B cell (primary cell): ENCODE measurements at regions not wholly inside any gene's neighbourhood (a gene's known extent, or its start where the extent isn't known, plus 50 kb on each side); places are given as distances from the start of the nearest gene placed in this dataset.

Experiments
- ATAC-seq: fragments of 200-7000 bp; cut with Tn5 transposase; one replicate; pipeline ENCODE4 v1.10.0; 2021; ENCODE audit warnings: low read depth, mild to moderate bottlenecking, moderate number of reproducible peaks, moderate library complexity
- CTCF ChIA-PET: fragments of 350-600 bp; sonication (Branson Sonifier 250); formaldehyde crosslinking; loops from one replicate; lab custom pipeline; 2021; ENCODE audit warnings: antibody characterized with exemption, inconsistent platforms; lab: Charles Lee
- POLR2A ChIA-PET: fragments of 350-600 bp; sonication (Branson Sonifier 250); formaldehyde crosslinking; loops from one replicate; lab custom pipeline; 2021; ENCODE audit warnings: antibody characterized with exemption; lab: Charles Lee
- DNase-seq: peaks from one replicate; pipeline ENCODE4 v3.0.0; 2013
- H2AFZ ChIP-seq: 2 replicates; pipeline ENCODE4 v1.6.1; 2012; ENCODE audit warnings: mild to moderate bottlenecking, low read depth, low read length; ENCODE audit not compliant: insufficient read depth, poor library complexity, severe bottlenecking
- H3K27ac ChIP-seq, 2 donors: 1 replicate in 1 of 2; 2 replicates in 1 of 2; pipeline ENCODE4 v1.5.1; 2012 to 2013; ENCODE audit warnings: low read length in 2 of 2, mild to moderate bottlenecking in 2 of 2, moderate library complexity in 1 of 2
- H3K27me3 ChIP-seq, 4 experiments: fragments of 200-600 bp in 1 of 4; sonication (generic) in 1 of 4; replicated peaks in 1 of 4; 1 replicate in 2 of 4; 2 replicates in 2 of 4; pipeline versions ENCODE4 v1.6.1 to v1.7.0; 2013 to 2016; ENCODE audit warnings: low read length in 3 of 4, mild to moderate bottlenecking in 2 of 4, mixed read lengths in 1 of 4, moderate library complexity in 1 of 4; ENCODE audit not compliant: insufficient read depth in 4 of 4, control insufficient read depth in 3 of 4; ENCODE audit errors: control extremely low read depth in 1 of 4
- H3K36me3 ChIP-seq, 2 experiments: replicated peaks in 1 of 2; 1 replicate in 1 of 2; 2 replicates in 1 of 2; pipeline versions ENCODE4 v1.6.1 to v1.7.1; 2013; ENCODE audit warnings: low read length in 1 of 2; ENCODE audit not compliant: insufficient read depth in 2 of 2, control insufficient read depth in 1 of 2; ENCODE audit errors: control extremely low read depth in 1 of 2, extremely low read depth in 1 of 2
- H3K4me1 ChIP-seq, 2 donors: fragments of 200-600 bp in 1 of 2; sonication (generic) in 1 of 2; 1 replicate in 1 of 2; 2 replicates in 1 of 2; pipeline versions ENCODE4 v1.5.1 to v1.6.1; 2013 to 2017; ENCODE audit warnings: low read length in 2 of 2; ENCODE audit not compliant: control insufficient read depth in 2 of 2, insufficient read depth in 2 of 2
- H3K4me2 ChIP-seq: replicated peaks from 2 replicates; pipeline ENCODE3; 2012; ENCODE audit warnings: mild to moderate bottlenecking, low read depth, low read length; ENCODE audit not compliant: poor library complexity, severe bottlenecking
- H3K4me3 ChIP-seq, 5 experiments: fragments of 200-600 bp in 1 of 5; sonication (generic) in 1 of 5; 1 replicate in 3 of 5; 2 replicates in 2 of 5; pipeline versions ENCODE4 v1.5.1 to v1.7.0; 2011 to 2016; ENCODE audit warnings: low read length in 4 of 5, mild to moderate bottlenecking in 4 of 5, low read depth in 2 of 5, control low read depth in 1 of 5, moderate library complexity in 1 of 5; ENCODE audit not compliant: insufficient read depth in 1 of 5; ENCODE audit errors: control extremely low read depth in 1 of 5, extremely low read depth in 1 of 5
- H3K79me2 ChIP-seq: fragments of 200-600 bp; sonication (generic); one replicate; pipeline ENCODE4 v1.6.0; 2016; ENCODE audit warnings: low read length; ENCODE audit not compliant: control insufficient read depth, insufficient read depth
- H3K9ac ChIP-seq: fragments of 200-600 bp; sonication (generic); 2 replicates; pipeline ENCODE4 v1.6.1; 2017; ENCODE audit warnings: mild to moderate bottlenecking, low read length, moderate library complexity
- H3K9me3 ChIP-seq, 3 donors: one replicate each; pipeline versions ENCODE4 v1.6.1 to v1.7.1; 2013; ENCODE audit warnings: low read length in 2 of 3; ENCODE audit not compliant: control insufficient read depth in 2 of 3, insufficient read depth in 1 of 3; ENCODE audit errors: control extremely low read depth in 1 of 3
- H4K20me1 ChIP-seq: 2 replicates; pipeline ENCODE4 v1.6.0; 2012; ENCODE audit warnings: mild to moderate bottlenecking, low read length; ENCODE audit not compliant: insufficient read depth, control insufficient read depth, poor library complexity, severe bottlenecking
- H3K27ac Mint-ChIP-seq: one replicate; pipeline ENCODE4 v1.8.0; 2021; ENCODE audit warnings: mixed read lengths
- H3K27me3 Mint-ChIP-seq: one replicate; pipeline ENCODE4 v1.8.0; 2021; ENCODE audit warnings: mixed read lengths
- H3K4me1 Mint-ChIP-seq: one replicate; pipeline ENCODE4 v1.8.0; 2021; ENCODE audit warnings: mixed read lengths
- H3K4me3 Mint-ChIP-seq: one replicate; pipeline ENCODE4 v1.8.0; 2021; ENCODE audit warnings: mixed read lengths
- H3K9me3 Mint-ChIP-seq: one replicate; pipeline ENCODE4 v1.8.0; 2022; ENCODE audit warnings: mixed read lengths; ENCODE audit not compliant: insufficient read depth
- EZH2 ChIP-seq: IDR thresholded peaks from 2 replicates; pipeline ENCODE4 v1.6.1; 2012; ENCODE audit warnings: borderline replicate concordance, low read depth, mild to moderate bottlenecking, moderate library complexity, low read length; ENCODE audit not compliant: insufficient read depth, poor library complexity, severe bottlenecking
- WGBS: methylation state at CpG from one replicate; pipeline ENCODE4 v1.1.5; 2013; ENCODE audit warnings: missing lambda C conversion rate; ENCODE audit not compliant: insufficient coverage; 5-methylcytosine and 5-hydroxymethylcytosine counted together
- intact Hi-C: fragments of 100-400 bp; cut with micrococcal nuclease; formaldehyde crosslinking; loops from one replicate; pipeline ENCODE4 v1.10.0; 2022
- TF ChIP-seq, protein P1 (sequence below): fragments of 200-600 bp; IDR thresholded peaks from one replicate; pipeline ENCODE4 v1.8.0; 2022; ENCODE audit warnings: antibody characterized with exemption, mild to moderate bottlenecking

- Histone ChIP-seq H3K9ac (peak overlapping the region; percentile 63), H4K20me1 (no peaks in the 10 kb centered on the region), H3K4me1 (peaks cover 11 to 12% of the 10 kb centered on the region in 2 donors), H3K4me3 (peak overlapping the region in 4 of 5 experiments; percentile 19 to 58 (median 38)), H3K9me3 (no peaks in the 10 kb centered on the region), H3K36me3 (no peaks in the 10 kb centered on the region), H3K4me2 (peak overlapping the region; percentile 85), H3K27ac (no peak overlapping the region), H3K79me2 (no peaks in the 10 kb centered on the region), H2AFZ (peak overlapping the region; percentile 70), H3K27me3 (peaks cover 0 to 21% (median 13%) of the 10 kb centered on the region in 4 experiments)
- WGBS: 4% methylated on average over 58 of the region's 58 CpGs
- intact Hi-C loops: no loop called here
- Mint-ChIP-seq H3K4me3 (peak overlapping the region; percentile 37), H3K27ac (no peak overlapping the region), H3K27me3 (peaks cover 38% of the 10 kb centered on the region), H3K4me1 (peaks cover 2% of the 10 kb centered on the region), H3K9me3 (no peaks in the 10 kb centered on the region)
- ChIA-PET CTCF (no interaction called here), POLR2A (no interaction called here)
- TF ChIP-seq, protein P1, sequence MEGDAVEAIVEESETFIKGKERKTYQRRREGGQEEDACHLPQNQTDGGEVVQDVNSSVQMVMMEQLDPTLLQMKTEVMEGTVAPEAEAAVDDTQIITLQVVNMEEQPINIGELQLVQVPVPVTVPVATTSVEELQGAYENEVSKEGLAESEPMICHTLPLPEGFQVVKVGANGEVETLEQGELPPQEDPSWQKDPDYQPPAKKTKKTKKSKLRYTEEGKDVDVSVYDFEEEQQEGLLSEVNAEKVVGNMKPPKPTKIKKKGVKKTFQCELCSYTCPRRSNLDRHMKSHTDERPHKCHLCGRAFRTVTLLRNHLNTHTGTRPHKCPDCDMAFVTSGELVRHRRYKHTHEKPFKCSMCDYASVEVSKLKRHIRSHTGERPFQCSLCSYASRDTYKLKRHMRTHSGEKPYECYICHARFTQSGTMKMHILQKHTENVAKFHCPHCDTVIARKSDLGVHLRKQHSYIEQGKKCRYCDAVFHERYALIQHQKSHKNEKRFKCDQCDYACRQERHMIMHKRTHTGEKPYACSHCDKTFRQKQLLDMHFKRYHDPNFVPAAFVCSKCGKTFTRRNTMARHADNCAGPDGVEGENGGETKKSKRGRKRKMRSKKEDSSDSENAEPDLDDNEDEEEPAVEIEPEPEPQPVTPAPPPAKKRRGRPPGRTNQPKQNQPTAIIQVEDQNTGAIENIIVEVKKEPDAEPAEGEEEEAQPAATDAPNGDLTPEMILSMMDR: no peak
- no peak for TF ChIP-seq EZH2
- DNase-seq: peak; percentile 23
- no peak for ATAC-seq
These were observed 106.5 kb downstream of the SLC16A1 start for GRCh38 chr1:112849425-112850033.

- no peaks in the 10 kb centered on the region for H3K27me3 ChIP-seq
- DNase-seq (peak; percentile 44), ATAC-seq (peak; percentile 49)
- H3K27ac Mint-ChIP-seq: peak overlapping the region; percentile 15
- no peaks in the 10 kb centered on the region for H3K9me3 ChIP-seq
- H3K9ac ChIP-seq: peak overlapping the region; percentile 15
- H3K27ac ChIP-seq: no peak overlapping the region
- TF ChIP-seq, protein P1: no peak
- TF ChIP-seq EZH2: no peak
- 22% methylated on average over 10 of the region's 10 CpGs for WGBS
- peak overlapping the region in 1 of 5 experiments; percentile 2 for H3K4me3 ChIP-seq
- no peaks in the 10 kb centered on the region for H4K20me1 ChIP-seq
- peak overlapping the region; percentile 44 for H3K4me3 Mint-ChIP-seq
- H3K4me2 ChIP-seq: peak overlapping the region; percentile 69
- no peaks in the 10 kb centered on the region for H3K79me2 ChIP-seq
- H3K4me1 Mint-ChIP-seq: peaks cover 27% of the 10 kb centered on the region
- ChIA-PET CTCF (interaction anchor here (0.6 to 1.5 kb wide), 2 partner anchors 38 to 101 kb away, joined by 4 to 5 read pairs; no protein-coding TSS in a partner anchor), POLR2A (no interaction called here)
- H3K36me3 ChIP-seq: no peaks in the 10 kb centered on the region
- no peaks in the 10 kb centered on the region for H3K9me3 Mint-ChIP-seq
- intact Hi-C loops: no loop called here
- H3K4me1 ChIP-seq: peaks cover 32 to 33% of the 10 kb centered on the region in 2 donors
- no peak overlapping the region for H2AFZ ChIP-seq
- peaks cover 5% of the 10 kb centered on the region for H3K27me3 Mint-ChIP-seq
These were observed 114.2 kb downstream of the SLC16A1 start for GRCh38 chr1:112841825-112842224.
